ENCODE measurements at regions not wholly inside any gene's neighbourhood (a gene's known extent, or its start where the extent isn't known, plus 50 kb on each side); places are given as distances from the start of the nearest gene placed in this dataset.

- DNase-seq = peak; percentile 93
- no peak overlapping the region for H3K4me3 Mint-ChIP-seq
- H3K27me3 ChIP-seq (ENCODE audit: control insufficient read depth, insufficient read depth, low read length, poor library complexity, severe bottlenecking) = no peaks in the 10 kb centered on the region
- H3K9me3 ChIP-seq (ENCODE audit: control insufficient read depth, low read length) = no peaks in the 10 kb centered on the region
- peaks cover 7% of the 10 kb centered on the region for H3K4me1 Mint-ChIP-seq
- peaks cover 7% of the 10 kb centered on the region for H3K27me3 Mint-ChIP-seq (ENCODE audit: insufficient read depth)
- no peak overlapping the region for H3K4me3 ChIP-seq (ENCODE audit: low read length)
- H3K9ac ChIP-seq (ENCODE audit: extremely low read depth, low read length, poor library complexity, severe bottlenecking) = no peak overlapping the region
- no peaks in the 10 kb centered on the region for H3K36me3 ChIP-seq (ENCODE audit: control insufficient read depth, insufficient read depth, low read length)
- no peak overlapping the region for H3K27ac Mint-ChIP-seq
- H3K9me3 Mint-ChIP-seq = no peaks in the 10 kb centered on the region
- no peaks in the 10 kb centered on the region for H3K4me1 ChIP-seq (ENCODE audit: control insufficient read depth, insufficient read depth, low read length)
- peak; percentile 98 for TF ChIP-seq CTCF (conservative IDR thresholded peaks at IDR 0.05)
- 17 to 19% methylated on average over 15 to 21 of the region's 21 CpGs for WGBS, 2 experiments (ENCODE audit: insufficient coverage in 1 of 2, insufficient read length in 1 of 2)
- no peak overlapping the region for H3K27ac ChIP-seq (ENCODE audit: low read depth, low read length)
- no peaks in the 10 kb centered on the region for H3K36me3 Mint-ChIP-seq (ENCODE audit: low read depth)
Observed at GRCh38 chr1:10941891-10942541, 70.4 kb upstream of the TARDBP start.

GRCh38 chr1:10942542-10942912 is 69.9 kb upstream of the TARDBP start:
- no peak for TF ChIP-seq CTCF (conservative IDR thresholded peaks at IDR 0.05)
- WGBS, 2 experiments (ENCODE audit: insufficient coverage in 1 of 2, insufficient read length in 1 of 2) = 89 to 94% methylated on average over 3 to 6 of the region's 6 CpGs
- H3K27ac Mint-ChIP-seq = no peak overlapping the region
- H3K27ac ChIP-seq (ENCODE audit: low read depth, low read length) = no peak overlapping the region
- H3K36me3 ChIP-seq (ENCODE audit: control insufficient read depth, insufficient read depth, low read length) = no peaks in the 10 kb centered on the region
- no peaks in the 10 kb centered on the region for H3K9me3 ChIP-seq (ENCODE audit: control insufficient read depth, low read length)
- H3K4me1 Mint-ChIP-seq = peaks cover 7% of the 10 kb centered on the region
- no peaks in the 10 kb centered on the region for H3K27me3 ChIP-seq (ENCODE audit: control insufficient read depth, insufficient read depth, low read length, poor library complexity, severe bottlenecking)
- H3K4me3 Mint-ChIP-seq = no peak overlapping the region
- H3K27me3 Mint-ChIP-seq (ENCODE audit: insufficient read depth) = peaks cover 7% of the 10 kb centered on the region
- no peak overlapping the region for H3K4me3 ChIP-seq (ENCODE audit: low read length)
- no peaks in the 10 kb centered on the region for H3K4me1 ChIP-seq (ENCODE audit: control insufficient read depth, insufficient read depth, low read length)
- H3K9ac ChIP-seq (ENCODE audit: extremely low read depth, low read length, poor library complexity, severe bottlenecking) = no peak overlapping the region
- DNase-seq = no peak
- H3K36me3 Mint-ChIP-seq (ENCODE audit: low read depth) = no peaks in the 10 kb centered on the region
- no peaks in the 10 kb centered on the region for H3K9me3 Mint-ChIP-seq

- 84 to 100% methylated on average over 2 to 7 of the region's 7 CpGs for WGBS, 2 experiments (ENCODE audit: insufficient coverage in 1 of 2, insufficient read length in 1 of 2)
- Histone ChIP-seq H3K27ac (ENCODE audit: low read depth, low read length) (no peak overlapping the region), H3K36me3 (ENCODE audit: control insufficient read depth, insufficient read depth, low read length) (no peaks in the 10 kb centered on the region), H3K4me3 (ENCODE audit: low read length) (no peak overlapping the region), H3K9me3 (ENCODE audit: control insufficient read depth, low read length) (no peaks in the 10 kb centered on the region), H3K27me3 (ENCODE audit: control insufficient read depth, insufficient read depth, low read length, poor library complexity, severe bottlenecking) (no peaks in the 10 kb centered on the region), H3K4me1 (ENCODE audit: control insufficient read depth, insufficient read depth, low read length) (no peaks in the 10 kb centered on the region), H3K9ac (ENCODE audit: extremely low read depth, low read length, poor library complexity, severe bottlenecking) (no peak overlapping the region)
- H3K27ac Mint-ChIP-seq = no peak overlapping the region
- DNase-seq = no peak
- H3K4me1 Mint-ChIP-seq = peaks cover 7% of the 10 kb centered on the region
- peaks cover 7% of the 10 kb centered on the region for H3K27me3 Mint-ChIP-seq (ENCODE audit: insufficient read depth)
- no peaks in the 10 kb centered on the region for H3K9me3 Mint-ChIP-seq
- no peaks in the 10 kb centered on the region for H3K36me3 Mint-ChIP-seq (ENCODE audit: low read depth)
- H3K4me3 Mint-ChIP-seq = no peak overlapping the region
- TF ChIP-seq CTCF (conservative IDR thresholded peaks at IDR 0.05) = no peak
Observed at GRCh38 chr1:10943041-10943440, 69.4 kb upstream of the TARDBP start.

Data from endodermal cell (in vitro differentiated cells).